ENCODE measurements at regions not wholly inside any gene's neighbourhood (a gene's known extent, or its start where the extent isn't known, plus 50 kb on each side); places are given as distances from the start of the nearest gene placed in this dataset.
A peak's percentile ranks its signal among the peaks of the same experiment; 100 is the strongest.

- TF ChIP-seq CTCF (IDR thresholded peaks at IDR 0.05; ENCODE audit: low read depth, low read length) = no peak
- in situ Hi-C loops (cut with HindIII; ENCODE audit: low sequenced_read_pairs) = no loop called here
These were observed 271.3 kb upstream of the TPM1 start for GRCh38 chr15:62771234-62771633.

GRCh38 chr15:62773369-62774165 is 269.0 kb upstream of the TPM1 start:
- H3K4me3 ChIP-seq (ENCODE audit: low read depth, low read length) = no peak overlapping the region
- no peak for DNase-seq (ENCODE audit: low read depth, low spot score)
- no peak for TF ChIP-seq CTCF (IDR thresholded peaks at IDR 0.05; ENCODE audit: low read depth, low read length)
- in situ Hi-C loops (cut with HindIII; ENCODE audit: low sequenced_read_pairs) = no loop called here

More at GRCh38 chr15:62771234-62771633, 271.3 kb upstream of the TPM1 start:
- no peak for DNase-seq (ENCODE audit: low read depth, low spot score)
- H3K4me3 ChIP-seq (ENCODE audit: low read depth, low read length) = no peak overlapping the region

GRCh38 chr15:62775932-62776331 is 266.6 kb upstream of the TPM1 start:
- in situ Hi-C loops (cut with HindIII; ENCODE audit: low sequenced_read_pairs) = no loop called here
- no peak for TF ChIP-seq CTCF (IDR thresholded peaks at IDR 0.05; ENCODE audit: low read depth, low read length)
- H3K4me3 ChIP-seq (ENCODE audit: low read depth, low read length) = no peak overlapping the region
- DNase-seq (ENCODE audit: low read depth, low spot score) = no peak

- DNase-seq (ENCODE audit: low read depth, low spot score) = no peak
- no peak overlapping the region for H3K4me3 ChIP-seq (ENCODE audit: low read depth, low read length)
- TF ChIP-seq CTCF (IDR thresholded peaks at IDR 0.05; ENCODE audit: low read depth, low read length) = no peak
- in situ Hi-C loops (cut with HindIII; ENCODE audit: low sequenced_read_pairs) = no loop called here
These were observed 264.9 kb upstream of the TPM1 start for GRCh38 chr15:62777671-62778070.

- in situ Hi-C loops (cut with HindIII; ENCODE audit: low sequenced_read_pairs) = no loop called here
- TF ChIP-seq CTCF (IDR thresholded peaks at IDR 0.05; ENCODE audit: low read depth, low read length) = no peak
- DNase-seq (ENCODE audit: low read depth, low spot score) = peak; percentile 67
- no peak overlapping the region for H3K4me3 ChIP-seq (ENCODE audit: low read depth, low read length)
These were observed 263.3 kb upstream of the TPM1 start for GRCh38 chr15:62779036-62779770.

GRCh38 chr15:62779899-62780298 is 262.6 kb upstream of the TPM1 start:
- no peak for DNase-seq (ENCODE audit: low read depth, low spot score)
- no peak overlapping the region for H3K4me3 ChIP-seq (ENCODE audit: low read depth, low read length)
- in situ Hi-C loops (cut with HindIII; ENCODE audit: low sequenced_read_pairs) = no loop called here
- no peak for TF ChIP-seq CTCF (IDR thresholded peaks at IDR 0.05; ENCODE audit: low read depth, low read length)

All from astrocyte of the spinal cord (primary cell).